CD14-positive monocyte (primary cell): ENCODE measurements at regions not wholly inside any gene's neighbourhood (a gene's known extent, or its start where the extent isn't known, plus 50 kb on each side); places are given as distances from the start of the nearest gene placed in this dataset.

Source experiments
- DNase-seq, 3 donors: peaks; one replicate each; pipeline ENCODE4 v3.0.0-alpha.2; 2011 to 2022
- H2AFZ ChIP-seq: 2 replicates; pipeline ENCODE4 v1.6.0; 2012; ENCODE audit warnings: mild to moderate bottlenecking, low read depth, low read length, inconsistent platforms; ENCODE audit not compliant: insufficient read depth, poor library complexity, severe bottlenecking
- H3K27ac ChIP-seq, 2 donors: 1 replicate in 1 of 2; 2 replicates in 1 of 2; pipeline ENCODE4 v1.5.1; 2012 to 2013; ENCODE audit warnings: low read length in 2 of 2, control low read depth in 1 of 2, inconsistent platforms in 1 of 2, low read depth in 1 of 2, mild to moderate bottlenecking in 1 of 2
- H3K27me3 ChIP-seq, 2 donors: one replicate each; pipeline versions ENCODE4 v1.6.0 to v1.6.1; 2011 to 2013; ENCODE audit warnings: low read length in 2 of 2; ENCODE audit not compliant: control insufficient read depth in 2 of 2, insufficient read depth in 2 of 2
- H3K36me3 ChIP-seq, 2 donors: replicated peaks in 1 of 2; 1 replicate in 1 of 2; 2 replicates in 1 of 2; pipeline versions ENCODE4 v1.5.1 to v1.6.1; 2012 to 2013; ENCODE audit warnings: low read length in 2 of 2, control low read depth in 1 of 2, inconsistent platforms in 1 of 2, mild to moderate bottlenecking in 1 of 2; ENCODE audit not compliant: insufficient read depth in 2 of 2, control insufficient read depth in 1 of 2
- H3K4me1 ChIP-seq, 2 donors: 1 replicate in 1 of 2; 2 replicates in 1 of 2; pipeline versions ENCODE4 v1.5.1 to v1.6.1; 2012 to 2013; ENCODE audit warnings: low read length in 2 of 2, control low read depth in 1 of 2, inconsistent platforms in 1 of 2, mild to moderate bottlenecking in 1 of 2, moderate library complexity in 1 of 2; ENCODE audit not compliant: insufficient read depth in 2 of 2, control insufficient read depth in 1 of 2
- H3K4me2 ChIP-seq: replicated peaks from 2 replicates; pipeline ENCODE3; 2012; ENCODE audit warnings: low read length, moderate library complexity, mild to moderate bottlenecking; ENCODE audit not compliant: poor library complexity, severe bottlenecking; ENCODE audit errors: extremely low read depth
- H3K4me3 ChIP-seq, 3 experiments: fragments of 200-600 bp in 1 of 3; sonication (generic) in 1 of 3; replicated peaks in 1 of 3; 1 replicate in 2 of 3; 2 replicates in 1 of 3; pipeline ENCODE4 v1.5.1; 2011 to 2013; ENCODE audit warnings: low read length in 3 of 3, mild to moderate bottlenecking in 3 of 3, control low read depth in 2 of 3, low read depth in 2 of 3, inconsistent platforms in 1 of 3, moderate library complexity in 1 of 3
- H3K79me2 ChIP-seq: 2 replicates; pipeline ENCODE4 v1.6.0; 2012; ENCODE audit warnings: mild to moderate bottlenecking, control low read depth, inconsistent platforms, low read length, moderate library complexity; ENCODE audit not compliant: insufficient read depth
- H3K9ac ChIP-seq: 2 replicates; pipeline ENCODE4 v1.6.0; 2017; ENCODE audit warnings: low read length, mild to moderate bottlenecking; ENCODE audit not compliant: insufficient read depth, poor library complexity, severe bottlenecking
- H3K9me3 ChIP-seq, 2 donors: replicated peaks in 1 of 2; 1 replicate in 1 of 2; 2 replicates in 1 of 2; pipeline versions ENCODE4 v1.5.1 to v1.6.1; 2012 to 2013; ENCODE audit warnings: low read length in 2 of 2, control low read depth in 1 of 2; ENCODE audit not compliant: control insufficient read depth in 1 of 2, insufficient read depth in 1 of 2
- H4K20me1 ChIP-seq: 2 replicates; pipeline ENCODE4 v1.6.0; 2012; ENCODE audit warnings: mild to moderate bottlenecking, low read length, control low read depth, moderate library complexity; ENCODE audit not compliant: insufficient read depth
- H3K27ac Mint-ChIP-seq, 7 donors: one replicate each; pipeline ENCODE4 v1.8.0; 2020; ENCODE audit warnings: mild to moderate bottlenecking in 7 of 7, mixed read lengths in 7 of 7, moderate library complexity in 6 of 7, inconsistent platforms in 2 of 7
- H3K27me3 Mint-ChIP-seq, 3 donors: one replicate each; pipeline ENCODE4 v1.8.0; 2021 to 2022; ENCODE audit warnings: low read depth in 3 of 3, mild to moderate bottlenecking in 3 of 3, mixed read lengths in 3 of 3, moderate library complexity in 3 of 3, inconsistent platforms in 1 of 3
- H3K36me3 Mint-ChIP-seq, 2 donors: one replicate each; pipeline ENCODE4 v1.8.0; 2020; ENCODE audit warnings: mixed read lengths in 2 of 2, inconsistent platforms in 1 of 2, mild to moderate bottlenecking in 1 of 2
- H3K4me1 Mint-ChIP-seq: one replicate; pipeline ENCODE4 v1.8.0; 2020; ENCODE audit warnings: mild to moderate bottlenecking, mixed read lengths
- H3K4me3 Mint-ChIP-seq, 2 donors: one replicate each; pipeline ENCODE4 v1.8.0; 2020; ENCODE audit warnings: mild to moderate bottlenecking in 2 of 2, mixed read lengths in 2 of 2, moderate library complexity in 1 of 2
- H3K9me3 Mint-ChIP-seq, 7 donors: one replicate each; pipeline ENCODE4 v1.8.0; 2020 to 2022; ENCODE audit warnings: mixed read lengths in 7 of 7, mild to moderate bottlenecking in 6 of 7, moderate library complexity in 6 of 7, inconsistent platforms in 2 of 7
- CTCF ChIP-seq: fragments of 200-600 bp; IDR thresholded peaks from one replicate; pipeline ENCODE4 v1.8.0; 2022; ENCODE audit warnings: antibody characterized with exemption, mild to moderate bottlenecking
- WGBS: methylation state at CpG from one replicate; pipeline ENCODE4 v1.1.5; 2013; ENCODE audit warnings: missing lambda C conversion rate; ENCODE audit not compliant: insufficient coverage; 5-methylcytosine and 5-hydroxymethylcytosine counted together
- intact Hi-C, 2 donors: fragments of 100-400 bp; cut with micrococcal nuclease; formaldehyde crosslinking; loops; one replicate each; pipeline versions ENCODE4 v1.15.0 to v1.15.1; 2023

DNA sequence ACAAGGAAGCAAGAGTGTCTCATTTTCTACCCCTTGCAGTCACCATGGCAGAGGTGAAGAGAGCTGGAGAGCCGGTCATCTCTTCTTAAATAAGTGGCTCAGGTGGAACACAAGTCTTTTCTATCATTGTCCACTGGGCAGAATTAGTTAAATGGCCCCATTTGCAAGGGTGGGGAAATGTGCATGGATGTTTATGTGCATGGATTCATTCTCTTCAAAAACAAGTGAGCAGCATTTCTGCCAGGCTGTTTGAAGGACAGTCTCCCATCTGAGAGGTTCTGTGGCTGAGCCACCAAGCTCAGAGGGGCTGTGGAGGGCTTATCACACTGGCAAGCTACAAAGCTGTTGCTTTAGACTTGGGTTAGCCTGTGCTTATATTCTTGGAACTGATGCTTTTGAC, 370.3 kb upstream of the MTPN start:
- intact Hi-C loops = no loop called here
- Mint-ChIP-seq H3K9me3 (peaks cover 0 to 2% (median 0%) of the 10 kb centered on the region in 7 donors), H3K27ac (no peak overlapping the region), H3K4me1 (no peaks in the 10 kb centered on the region), H3K36me3 (no peaks in the 10 kb centered on the region), H3K27me3 (no peaks in the 10 kb centered on the region), H3K4me3 (no peak overlapping the region)
- H3K27ac ChIP-seq = no peak overlapping the region
- no peak overlapping the region for H3K4me2 ChIP-seq
- peaks cover 0 to 4% of the 10 kb centered on the region in 2 donors for H3K9me3 ChIP-seq
- no peaks in the 10 kb centered on the region for H3K79me2 ChIP-seq
- DNase-seq = no peak
- H3K27me3 ChIP-seq = no peaks in the 10 kb centered on the region
- H3K4me3 ChIP-seq = no peak overlapping the region
- no peaks in the 10 kb centered on the region for H3K36me3 ChIP-seq
- H2AFZ ChIP-seq = no peak overlapping the region
- no CpG with 5 or more reads among the region's 1 CpG for WGBS
- no peak overlapping the region for H3K9ac ChIP-seq
- no peaks in the 10 kb centered on the region for H3K4me1 ChIP-seq
- TF ChIP-seq CTCF = no peak
- H4K20me1 ChIP-seq = no peaks in the 10 kb centered on the region

DNA sequence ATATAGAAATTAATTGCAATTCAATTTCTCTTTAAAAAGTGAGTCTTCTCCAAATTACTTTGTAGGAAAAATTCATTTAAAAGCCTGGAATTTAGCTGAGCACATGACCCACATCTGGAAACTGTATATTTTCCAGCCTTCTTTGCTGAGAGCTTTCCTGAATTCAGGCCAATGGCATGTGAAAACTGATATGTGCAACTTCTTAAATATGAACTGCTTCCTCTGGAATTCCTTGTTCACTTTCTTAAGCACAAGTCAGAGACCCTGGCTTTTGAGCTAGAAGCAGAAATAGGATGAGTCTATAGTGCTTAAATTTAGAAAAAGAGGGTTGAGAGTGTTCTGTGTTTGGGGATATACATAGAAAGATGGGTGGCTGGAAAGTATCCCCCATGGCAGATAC, 365.1 kb upstream of the MTPN start:
- intact Hi-C loops = no loop called here
- Histone ChIP-seq H3K9ac (no peak overlapping the region), H3K4me3 (no peak overlapping the region), H3K4me2 (no peak overlapping the region), H4K20me1 (no peaks in the 10 kb centered on the region), H2AFZ (no peak overlapping the region), H3K4me1 (no peaks in the 10 kb centered on the region), H3K27ac (no peak overlapping the region), H3K79me2 (no peaks in the 10 kb centered on the region), H3K9me3 (no peaks in the 10 kb centered on the region), H3K36me3 (no peaks in the 10 kb centered on the region), H3K27me3 (no peaks in the 10 kb centered on the region)
- TF ChIP-seq CTCF = no peak
- H3K36me3 Mint-ChIP-seq = no peaks in the 10 kb centered on the region
- no peak overlapping the region for H3K4me3 Mint-ChIP-seq
- DNase-seq = no peak
- H3K9me3 Mint-ChIP-seq = peaks cover under 1 to 3% (median 2%) of the 10 kb centered on the region in 7 donors
- H3K27me3 Mint-ChIP-seq = no peaks in the 10 kb centered on the region
- H3K27ac Mint-ChIP-seq = no peak overlapping the region
- no peaks in the 10 kb centered on the region for H3K4me1 Mint-ChIP-seq
